GM19043 (cell line): ENCODE measurements at regions not wholly inside any gene's neighbourhood (a gene's known extent, or its start where the extent isn't known, plus 50 kb on each side); places are given as distances from the start of the nearest gene placed in this dataset.

Experiments
- ATAC-seq: cut with Tn5 transposase; IDR thresholded peaks from one replicate; pipeline ENCODE4 v1.9.1; 2021; ENCODE audit warnings: low read depth; ENCODE audit not compliant: unreplicated experiment

- no peak for ATAC-seq
Observed at GRCh38 chr12:38985961-38986360, 80.6 kb upstream of the CPNE8 start.

GRCh38 chr12:38984388-38984787, 79.0 kb upstream of the CPNE8 start:
- no peak for ATAC-seq

GRCh38 chr12:38983117-38983571, 77.8 kb upstream of the CPNE8 start:
- ATAC-seq = no peak

GRCh38 chr12:38977132-38977531, 71.7 kb upstream of the CPNE8 start:
- no peak for ATAC-seq

- ATAC-seq = no peak
Observed at GRCh38 chr12:38969706-38970105, 64.3 kb upstream of the CPNE8 start.

- ATAC-seq = no peak
Observed at GRCh38 chr12:38961683-38962082, 56.3 kb upstream of the CPNE8 start.

GRCh38 chr12:38961012-38961411, 55.6 kb upstream of the CPNE8 start:
- no peak for ATAC-seq

GRCh38 chr12:38956337-38956736, 50.9 kb upstream of the CPNE8 start:
- ATAC-seq = no peak
